ENCODE measurements at regions not wholly inside any gene's neighbourhood (a gene's known extent, or its start where the extent isn't known, plus 50 kb on each side); places are given as distances from the start of the nearest gene placed in this dataset.

- DNase-seq (ENCODE audit: low read depth, low spot score): no peak
Observed at GRCh38 chr18:67232991-67233390, 283.5 kb downstream of the DSEL start.

DNA sequence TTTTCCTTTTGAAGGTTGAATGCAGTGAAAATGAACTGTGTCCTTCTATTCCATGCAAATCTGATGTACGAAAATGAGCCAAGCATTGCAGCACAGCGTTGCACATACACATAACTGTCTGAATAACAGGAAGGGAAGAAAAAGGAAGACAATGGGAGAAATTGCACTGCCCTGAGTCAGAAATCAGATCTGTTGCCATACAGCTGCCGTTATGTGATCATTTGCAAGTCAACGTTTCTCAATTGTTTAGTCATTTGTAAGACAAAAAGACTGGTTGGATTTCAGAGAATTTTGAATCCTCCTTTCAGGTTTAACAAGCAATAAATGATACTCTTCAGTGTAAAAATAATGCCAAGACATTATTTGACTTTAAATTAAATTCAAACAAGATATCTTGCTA is 284.1 kb downstream of the DSEL start:
- DNase-seq (ENCODE audit: low read depth, low spot score): no peak

- no peak for DNase-seq (ENCODE audit: low read depth, low spot score)
Observed at GRCh38 chr18:67222887-67223286, 293.6 kb downstream of the DSEL start.

- no peak for DNase-seq (ENCODE audit: low read depth, low spot score)
Observed at GRCh38 chr18:67219821-67220220, 296.7 kb downstream of the DSEL start.

DNA sequence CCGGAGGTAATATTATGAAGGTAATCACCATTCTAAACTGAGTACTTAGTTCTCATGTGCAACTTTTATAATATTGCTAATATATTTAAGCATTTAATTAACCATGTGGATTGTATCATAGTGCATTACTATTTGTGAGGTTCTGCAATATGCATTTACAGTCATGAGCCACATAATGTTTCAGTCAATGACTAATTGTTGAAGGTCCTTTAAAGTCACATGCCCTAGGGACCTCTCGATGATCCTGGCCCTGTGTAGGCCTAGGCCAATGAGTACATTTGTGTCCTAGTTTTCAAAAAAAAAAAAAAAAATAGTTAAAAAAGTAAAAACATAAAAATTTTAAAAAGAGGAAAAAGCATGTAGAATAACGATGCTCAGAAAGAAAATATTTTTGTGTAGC is 298.0 kb downstream of the DSEL start:
- DNase-seq (ENCODE audit: low read depth, low spot score): no peak

- DNase-seq (ENCODE audit: low read depth, low spot score): peak; percentile 6
Observed at GRCh38 chr18:67217551-67218166, 298.9 kb downstream of the DSEL start.

DNA sequence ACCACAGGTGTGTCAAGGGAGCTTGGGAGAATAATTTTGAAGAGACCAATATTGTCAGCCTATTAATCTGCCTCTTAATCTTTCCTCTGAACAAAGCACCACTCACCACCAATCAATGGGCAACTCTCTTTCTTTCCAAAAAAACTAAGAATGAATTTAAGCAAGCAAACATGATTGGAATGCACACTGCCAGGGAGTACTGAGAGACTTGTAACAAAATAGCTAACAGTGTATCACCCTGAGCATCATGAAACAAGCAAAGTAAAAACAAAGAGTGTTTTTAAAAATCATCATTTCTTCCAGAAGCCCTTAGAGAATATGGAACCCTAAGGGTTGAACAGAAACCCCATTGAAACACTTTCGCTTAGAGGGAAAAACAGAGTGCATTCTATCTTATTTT is 299.7 kb downstream of the DSEL start:
- DNase-seq (ENCODE audit: low read depth, low spot score): no peak

GRCh38 chr18:67215686-67216085 is 300.8 kb downstream of the DSEL start:
- DNase-seq (ENCODE audit: low read depth, low spot score): no peak

GRCh38 chr18:67211646-67212045 is 304.9 kb downstream of the DSEL start:
- no peak for DNase-seq (ENCODE audit: low read depth, low spot score)

DNA sequence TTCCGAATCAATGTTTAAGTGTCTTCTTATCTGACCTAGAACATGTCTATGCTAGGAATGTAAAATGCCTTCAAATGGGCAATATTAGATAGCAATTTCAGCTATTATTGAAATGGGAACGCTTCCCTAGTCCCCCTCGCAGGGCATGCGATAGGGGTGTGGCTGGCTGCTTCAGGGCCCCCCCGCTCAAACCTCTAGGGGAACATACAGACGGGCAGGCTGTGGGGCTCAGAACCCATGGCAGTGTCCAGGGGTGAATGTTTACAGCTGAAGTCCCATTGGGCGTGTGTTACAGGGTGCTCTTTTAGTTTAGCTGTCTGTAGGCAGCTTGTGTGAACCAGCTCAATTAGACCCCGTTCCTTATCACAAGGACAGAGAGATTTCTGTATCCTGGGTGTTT is 315.9 kb downstream of the DSEL start:
- DNase-seq (ENCODE audit: low read depth, low spot score): no peak

GRCh38 chr18:67199993-67200617 is 316.4 kb downstream of the DSEL start:
- no peak for DNase-seq (ENCODE audit: low read depth, low spot score)

- no peak for DNase-seq (ENCODE audit: low read depth, low spot score)
Observed at GRCh38 chr18:67194886-67195285, 321.6 kb downstream of the DSEL start.

DNA sequence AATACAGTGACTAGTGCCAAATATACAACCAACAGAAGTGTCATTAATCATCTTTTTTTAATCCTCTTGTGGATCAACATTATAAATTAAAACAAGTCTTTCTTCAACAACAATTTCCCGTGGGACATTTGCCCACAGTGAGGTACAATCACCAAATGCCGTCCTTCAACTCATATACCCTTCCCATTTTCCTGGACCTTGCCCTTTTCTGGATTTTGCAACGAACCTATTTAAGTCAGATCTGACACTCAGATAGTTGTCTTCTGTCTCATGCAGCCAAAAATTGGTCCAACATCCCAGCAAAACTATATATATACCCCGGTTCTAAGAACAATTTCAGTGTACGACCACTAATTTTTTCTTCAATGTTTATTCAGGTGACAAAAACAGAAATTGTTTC is 324.0 kb downstream of the DSEL start:
- DNase-seq (ENCODE audit: low read depth, low spot score): no peak

- DNase-seq (ENCODE audit: low read depth, low spot score): no peak
Observed at GRCh38 chr18:67183398-67183797, 333.1 kb downstream of the DSEL start.

GRCh38 chr18:67179726-67180125 is 336.8 kb downstream of the DSEL start:
- no peak for DNase-seq (ENCODE audit: low read depth, low spot score)

DNA sequence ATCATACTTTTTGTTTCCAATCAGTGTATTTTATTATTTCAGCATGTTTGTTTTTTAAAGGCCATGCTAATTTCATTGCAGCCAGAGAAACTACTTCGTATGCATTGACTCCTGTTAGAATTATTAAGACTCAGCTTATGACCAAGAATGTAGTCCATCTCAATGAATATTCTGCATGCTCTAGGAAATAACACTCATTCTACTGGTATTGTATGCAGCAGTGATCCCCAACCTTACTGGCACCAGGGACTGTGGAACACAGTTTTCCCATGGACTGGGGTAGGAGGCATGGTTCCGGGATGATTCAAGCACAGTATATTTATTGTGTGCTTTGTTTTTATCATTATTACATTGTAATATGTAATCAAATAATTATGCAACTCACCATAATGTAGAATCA is 356.9 kb downstream of the DSEL start:
- DNase-seq (ENCODE audit: low read depth, low spot score): no peak

DNA sequence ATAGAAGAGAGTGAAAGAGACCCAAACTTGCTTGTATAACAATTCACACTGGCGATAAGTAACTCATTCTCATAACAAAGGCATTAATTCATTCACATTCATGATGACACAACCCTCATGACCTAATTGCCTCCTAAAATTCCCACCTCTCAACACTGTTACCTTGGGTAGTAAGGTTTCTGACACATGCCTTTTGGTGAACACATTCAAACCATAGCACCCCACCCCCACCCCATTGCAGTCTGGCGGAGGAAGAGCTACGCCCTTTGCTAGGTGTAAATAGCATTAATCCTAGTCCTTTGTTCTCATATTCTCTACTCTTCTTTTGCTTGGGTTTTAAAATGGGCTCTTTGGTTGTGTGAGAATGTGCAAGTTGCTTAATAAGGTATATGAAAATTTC is 361.5 kb downstream of the DSEL start:
- DNase-seq (ENCODE audit: low read depth, low spot score): no peak

GRCh38 chr18:67151366-67151765 is 365.2 kb downstream of the DSEL start:
- DNase-seq (ENCODE audit: low read depth, low spot score): no peak

- DNase-seq (ENCODE audit: low read depth, low spot score): no peak
Observed at GRCh38 chr18:67145586-67146292, 370.8 kb downstream of the DSEL start.

- DNase-seq (ENCODE audit: low read depth, low spot score): no peak
Observed at GRCh38 chr18:67144329-67144728, 372.2 kb downstream of the DSEL start.

DNA sequence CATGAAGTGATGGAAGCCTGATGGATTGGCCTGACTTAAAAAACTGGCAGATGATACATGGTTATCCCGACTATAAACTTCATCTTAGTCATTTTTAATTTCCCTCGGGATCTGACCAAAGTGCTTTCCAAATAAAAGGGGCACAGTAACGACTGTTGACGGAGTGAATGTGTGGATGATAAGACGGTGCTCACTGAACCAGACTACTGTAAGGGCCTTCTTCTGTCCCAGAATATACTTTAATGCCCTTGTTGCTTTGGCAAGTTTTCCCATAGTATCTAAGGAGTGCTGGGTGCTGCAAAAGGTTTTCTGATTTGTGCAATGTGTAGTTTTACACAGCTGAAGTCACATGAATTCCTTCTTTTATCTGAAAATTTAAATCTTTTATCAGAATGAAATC is 373.5 kb downstream of the DSEL start:
- no peak for DNase-seq (ENCODE audit: low read depth, low spot score)

GRCh38 chr18:67142604-67143003 is 373.9 kb downstream of the DSEL start:
- no peak for DNase-seq (ENCODE audit: low read depth, low spot score)

DNA sequence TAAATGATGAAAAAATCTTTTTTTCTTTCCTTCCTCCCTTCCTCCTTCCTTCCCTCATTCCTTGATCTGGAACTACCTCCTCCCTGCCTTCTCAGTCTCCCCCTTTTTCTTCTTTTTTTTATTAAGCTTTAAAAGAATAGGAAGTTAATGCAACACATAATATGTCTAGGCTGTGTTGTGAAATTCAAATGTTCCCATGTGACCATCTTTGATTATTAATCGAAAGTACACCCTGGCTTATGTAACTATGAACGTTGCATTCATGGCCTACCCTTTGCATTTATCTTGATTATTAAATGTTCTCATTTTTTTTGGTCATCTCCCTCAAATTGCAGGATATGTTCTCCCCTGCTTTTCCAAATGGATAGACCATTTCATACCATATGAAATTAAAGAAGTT is 376.0 kb downstream of the DSEL start:
- DNase-seq (ENCODE audit: low read depth, low spot score): no peak

Data from activated naive CD8-positive, alpha-beta T cell treated with anti-CD3 and anti-CD28 coated beads, Interleukin-2, amount 50 U/mL, for 16 hours (primary cell).